NCI-H1048 (cell line): ENCODE measurements at regions not wholly inside any gene's neighbourhood (a gene's known extent, or its start where the extent isn't known, plus 50 kb on each side); places are given as distances from the start of the nearest gene placed in this dataset.

Experiments used
- DNase-seq: peaks from one replicate; lab custom pipeline; 2025; lab: John Stamatoyannopoulos, UW

DNA sequence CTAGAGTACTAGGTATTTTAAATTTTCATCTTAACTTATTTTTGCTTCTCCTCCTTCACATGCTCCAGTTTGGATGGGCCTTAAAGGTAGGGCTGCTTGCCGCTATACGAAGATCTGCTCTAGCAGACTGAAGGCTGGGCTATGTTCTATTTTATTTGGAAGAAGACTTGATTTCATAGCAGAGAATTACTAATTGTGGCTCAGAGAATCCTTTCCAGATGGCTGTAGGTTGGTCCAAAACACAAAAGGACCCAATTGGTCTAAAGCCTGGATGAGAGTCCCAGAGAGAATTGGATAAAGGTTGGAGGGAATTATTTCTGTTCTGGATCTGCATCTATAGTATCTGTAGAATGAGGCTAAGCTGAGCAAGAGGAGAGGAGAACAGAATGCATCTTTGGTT lies 719.4 kb upstream of the PTBP2 start:
- DNase-seq, result no peak

DNA sequence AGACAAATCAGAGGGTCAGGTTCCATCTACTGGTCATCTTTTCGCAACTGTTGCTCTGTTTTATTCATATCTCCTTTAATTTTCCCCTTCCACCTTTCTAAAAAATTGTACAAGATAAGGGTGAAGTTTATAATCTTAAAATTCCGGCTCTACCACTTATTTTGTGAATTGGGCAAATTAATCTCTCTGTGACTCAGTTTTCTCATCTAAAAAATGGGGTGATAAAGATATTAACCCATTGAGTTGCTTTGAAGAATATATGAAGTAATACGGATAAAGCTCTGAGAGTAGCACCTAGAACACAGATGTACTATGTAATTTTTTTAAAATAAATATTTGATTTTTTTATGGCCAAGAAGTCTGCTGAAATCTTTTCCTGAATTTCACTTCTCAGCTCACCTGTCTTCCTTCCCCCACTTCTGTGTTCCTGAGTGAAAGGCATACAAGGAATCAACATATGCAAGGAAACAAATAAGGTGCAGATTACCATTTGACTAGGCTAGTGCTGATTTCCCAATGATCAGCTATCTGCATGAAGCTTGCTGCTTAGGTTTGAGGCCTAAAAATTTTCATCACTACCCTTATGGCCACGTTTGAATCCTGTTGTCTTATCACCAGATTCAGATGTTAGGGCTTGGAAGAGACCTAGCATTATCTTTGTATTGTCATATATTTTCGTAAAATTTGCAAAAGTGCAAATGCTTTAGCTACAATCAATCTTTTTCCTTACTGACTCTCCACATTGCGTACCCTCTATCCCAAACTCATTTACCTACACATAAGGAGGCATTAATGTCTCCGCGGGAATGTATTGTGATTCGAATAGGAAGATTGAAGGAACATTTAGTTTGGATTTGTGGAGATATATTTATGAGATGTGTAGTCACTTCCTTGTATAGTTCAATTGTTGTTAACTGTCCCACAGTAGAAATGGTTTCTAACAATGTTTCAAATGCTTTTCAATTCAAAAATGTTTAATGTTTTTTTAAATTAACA lies 718.3 kb upstream of the PTBP2 start:
- no peak for DNase-seq

DNA sequence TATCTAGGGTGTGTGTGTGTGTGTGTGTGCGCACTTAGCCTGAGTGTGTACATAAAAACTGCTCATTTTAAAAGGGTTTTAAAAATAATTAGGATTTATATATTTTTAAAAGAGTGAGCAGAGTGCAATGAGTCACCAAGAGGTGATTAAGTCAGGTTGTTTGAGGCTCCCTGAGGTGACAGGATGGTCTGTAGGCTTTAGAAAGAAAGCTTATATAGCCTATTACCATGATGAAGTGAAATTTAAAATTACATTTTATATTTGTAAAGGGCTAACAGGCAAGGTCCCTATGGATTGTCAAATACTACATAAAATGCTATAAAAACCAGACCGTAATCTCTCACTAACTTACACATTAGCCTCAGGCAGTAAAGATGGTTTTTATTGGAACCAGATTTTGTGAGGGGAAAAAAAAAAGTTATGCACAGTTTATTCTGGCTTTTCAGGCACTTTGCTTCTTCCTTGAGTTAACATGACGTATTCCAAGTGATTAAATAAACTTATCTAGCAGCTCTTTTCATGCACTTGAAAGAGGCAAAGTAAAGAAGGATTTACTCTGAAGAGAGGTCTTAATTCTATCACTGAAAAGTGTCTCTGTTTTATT lies 711.7 kb upstream of the PTBP2 start:
- no peak for DNase-seq

DNA sequence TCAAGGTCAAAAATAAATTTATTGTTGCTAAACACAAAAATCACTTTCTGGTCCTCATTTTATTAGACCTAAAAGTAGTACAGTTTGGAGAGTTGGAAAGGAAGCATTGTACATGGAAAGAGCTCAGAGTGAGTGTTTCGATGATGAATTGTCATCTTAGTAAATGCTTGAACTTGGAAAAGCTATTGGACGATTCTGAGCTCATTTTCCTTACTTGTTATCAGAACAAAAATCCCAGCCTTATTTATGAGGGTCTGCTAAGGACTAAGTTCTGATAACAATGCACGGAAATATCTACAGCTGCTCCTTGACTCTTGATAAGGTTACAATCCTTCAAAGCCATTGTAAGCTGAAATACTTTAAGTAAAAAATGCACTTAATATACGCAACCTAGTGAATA lies 710.0 kb upstream of the PTBP2 start:
- DNase-seq, result no peak

DNA sequence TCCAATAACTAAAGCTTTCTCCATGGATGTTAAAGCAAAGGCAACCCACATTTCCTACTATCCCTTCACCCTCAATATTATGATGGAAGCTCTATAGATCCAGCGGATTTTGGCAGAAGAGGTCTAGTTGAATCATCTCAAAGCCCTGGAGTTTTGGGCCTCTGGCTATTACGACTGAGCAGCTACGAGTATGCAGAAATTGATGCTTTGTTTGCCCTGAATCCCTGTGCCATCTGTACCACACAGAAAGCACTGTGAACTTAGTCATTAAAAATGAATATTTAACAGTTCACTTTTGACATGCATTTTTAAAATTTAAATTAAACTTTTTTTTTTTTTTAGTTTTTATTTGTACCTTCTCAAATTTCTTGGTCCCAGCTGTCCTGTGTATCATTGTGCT lies 705.4 kb upstream of the PTBP2 start:
- no peak for DNase-seq

DNA sequence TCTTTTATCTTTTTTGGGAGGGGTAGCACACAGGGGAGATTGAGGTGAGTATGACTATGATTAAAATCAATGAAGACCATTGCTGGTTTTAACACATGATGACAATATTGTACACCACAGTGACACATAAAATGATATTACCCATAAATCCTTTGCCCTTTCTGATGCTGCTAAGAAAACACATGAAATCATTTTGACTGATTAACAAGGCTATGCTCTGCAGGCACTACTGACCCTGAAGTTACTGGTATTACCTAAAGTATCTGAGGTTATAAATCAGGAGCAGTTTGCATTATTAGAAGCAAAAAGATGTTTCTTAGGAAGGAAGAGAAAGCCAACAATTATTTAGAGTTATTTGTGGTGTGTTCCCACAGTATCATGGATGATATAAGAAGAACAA lies 701.2 kb upstream of the PTBP2 start:
- DNase-seq, result no peak

DNA sequence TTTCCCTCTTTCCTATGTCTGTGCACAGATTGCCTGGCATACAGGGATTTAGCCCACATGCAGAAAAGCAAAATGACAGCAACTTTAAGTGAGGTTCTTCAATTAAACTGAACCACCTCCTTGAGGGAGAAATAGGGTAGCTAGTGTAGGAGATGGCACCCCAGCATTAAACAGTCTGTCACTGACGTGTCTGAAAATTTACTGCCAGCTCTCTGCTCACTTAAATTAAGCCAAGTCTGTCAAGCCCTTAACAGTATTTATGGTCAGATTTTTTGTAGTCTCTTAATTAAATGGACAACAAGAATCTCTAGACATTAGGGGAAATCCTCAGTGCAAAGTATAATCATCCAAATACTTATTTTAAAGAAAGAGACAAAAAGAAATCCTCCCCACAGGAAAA lies 696.5 kb upstream of the PTBP2 start:
- no peak for DNase-seq

DNA sequence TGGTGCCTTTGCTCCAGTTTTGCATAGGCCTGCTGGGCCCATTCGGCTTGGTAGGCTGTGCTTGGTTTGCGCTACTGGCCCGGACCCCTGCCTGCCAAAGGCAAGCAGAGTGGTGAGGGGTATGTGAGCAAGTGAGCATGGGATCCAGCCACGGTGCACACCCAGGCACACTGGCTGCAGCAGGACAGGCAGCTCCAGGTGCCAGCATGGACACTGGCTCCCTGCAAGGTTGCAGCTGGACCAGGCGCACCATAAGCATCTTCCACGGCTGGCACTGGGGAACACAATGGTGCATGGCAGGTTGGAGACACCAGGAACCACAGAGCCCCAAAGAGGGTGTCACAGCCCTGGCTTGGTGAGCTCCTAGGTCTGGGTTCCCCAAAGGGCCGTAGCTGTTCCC lies 693.5 kb upstream of the PTBP2 start:
- DNase-seq, result no peak

DNA sequence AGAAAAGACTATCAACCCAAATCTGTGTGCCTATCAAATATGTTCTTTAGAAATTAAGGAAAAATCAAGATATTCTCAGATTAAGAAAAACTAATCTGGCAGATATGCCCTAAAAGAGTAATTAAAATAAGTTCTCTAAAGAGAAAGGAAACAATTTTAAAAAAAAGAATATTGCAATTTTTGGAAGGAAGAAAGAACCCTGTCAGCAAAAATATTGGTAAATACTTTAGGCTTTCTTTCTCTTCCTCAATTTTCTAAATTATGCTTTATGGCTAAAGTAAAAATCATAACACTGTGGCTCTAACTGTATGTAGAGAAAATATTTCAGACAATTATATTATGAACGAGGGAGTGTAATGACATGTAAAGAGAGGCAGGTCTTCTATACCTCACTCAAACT lies 691.3 kb upstream of the PTBP2 start:
- no peak for DNase-seq

DNA sequence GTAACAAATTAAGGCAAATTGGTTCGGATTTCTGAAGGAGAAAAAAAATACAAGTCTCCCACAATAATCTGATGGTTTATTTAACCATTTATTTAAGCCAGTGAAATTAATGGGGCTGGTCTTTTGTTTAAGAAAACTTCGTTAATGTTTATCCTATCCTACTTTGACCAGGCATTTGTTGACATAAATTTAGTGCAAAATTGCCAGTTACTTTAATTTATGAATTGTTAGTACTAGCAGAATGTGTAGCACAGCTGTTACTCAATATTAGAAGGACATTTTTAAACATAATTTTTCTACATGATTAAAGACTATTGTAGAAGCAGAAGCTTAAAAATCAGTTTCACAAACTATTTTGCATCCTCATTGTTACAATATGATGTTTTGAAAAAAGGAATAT lies 687.6 kb upstream of the PTBP2 start:
- no peak for DNase-seq

DNA sequence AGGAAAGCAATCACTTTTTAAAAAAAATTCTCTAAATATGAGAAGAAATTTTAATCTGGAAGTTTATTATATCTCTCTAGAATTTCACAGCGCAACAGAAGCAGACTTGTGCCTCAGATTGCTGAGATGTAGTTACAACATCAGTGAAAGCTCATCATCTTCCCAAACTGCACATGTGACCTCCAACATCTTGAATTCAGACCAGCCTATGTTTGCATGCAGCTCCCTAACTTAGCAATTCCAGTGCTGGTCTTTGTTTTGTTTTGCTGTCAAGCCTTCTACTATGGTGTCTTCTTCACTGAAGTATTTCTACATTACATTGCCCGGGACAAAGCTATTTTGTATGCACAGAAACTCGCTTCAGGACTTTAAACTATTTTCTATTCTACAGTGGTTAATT lies 684.8 kb upstream of the PTBP2 start:
- DNase-seq, result no peak

DNA sequence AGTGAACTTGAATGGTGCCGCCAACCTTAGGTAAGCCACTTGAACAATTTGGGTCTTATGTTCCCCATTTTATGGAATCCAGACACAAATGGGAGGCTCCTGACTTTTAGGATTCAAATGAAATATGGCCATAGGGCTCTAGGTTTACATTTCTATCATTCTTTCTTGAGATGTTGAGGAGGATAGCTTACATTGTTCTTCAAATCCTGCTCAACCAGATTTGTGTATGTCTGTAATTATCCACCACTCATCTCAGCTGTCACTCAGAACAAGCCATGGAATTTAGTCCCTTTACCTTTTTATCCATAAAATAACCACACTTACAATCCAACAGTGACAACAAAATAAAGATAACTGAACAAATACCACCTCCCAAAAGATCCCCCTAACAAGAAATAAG lies 682.9 kb upstream of the PTBP2 start:
- DNase-seq, result no peak

DNA sequence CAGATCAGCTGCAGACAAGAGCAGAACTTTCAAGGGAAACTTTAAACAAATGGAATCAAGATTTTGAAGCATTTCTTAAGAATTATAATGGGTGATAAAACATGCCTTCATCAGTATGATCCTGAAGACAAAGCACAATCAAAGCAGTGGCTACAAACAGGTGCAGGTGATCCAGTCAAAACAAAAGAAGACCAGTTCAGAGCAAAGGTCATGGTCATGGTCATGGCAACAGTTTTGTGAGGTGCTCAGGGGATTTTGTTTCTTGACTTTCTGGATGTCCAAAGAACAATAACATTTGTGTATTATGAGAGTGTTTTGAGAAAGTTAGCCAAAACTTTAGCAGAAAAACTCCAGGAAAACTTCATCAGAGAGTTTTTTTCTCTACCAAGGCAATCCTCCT lies 681.7 kb upstream of the PTBP2 start:
- no peak for DNase-seq

DNA sequence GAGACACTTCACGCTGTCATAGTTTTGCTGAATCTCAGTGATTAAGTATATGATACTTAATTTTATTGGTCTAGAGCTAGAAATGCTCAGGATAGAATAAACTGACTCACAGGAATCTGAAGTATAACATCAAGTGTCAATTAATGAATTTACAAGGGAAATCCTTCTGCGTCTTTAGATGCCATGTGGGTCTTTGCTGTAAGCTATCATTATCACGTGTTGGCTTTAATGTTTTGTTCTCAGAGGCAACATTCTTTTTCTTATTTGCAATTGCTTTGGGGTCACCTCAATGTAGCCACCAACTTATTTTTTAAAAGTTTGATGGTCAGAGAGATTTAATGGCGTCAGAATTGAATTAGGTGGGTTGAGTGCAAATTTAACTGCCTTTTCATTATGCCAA lies 680.1 kb upstream of the PTBP2 start:
- no peak for DNase-seq

DNA sequence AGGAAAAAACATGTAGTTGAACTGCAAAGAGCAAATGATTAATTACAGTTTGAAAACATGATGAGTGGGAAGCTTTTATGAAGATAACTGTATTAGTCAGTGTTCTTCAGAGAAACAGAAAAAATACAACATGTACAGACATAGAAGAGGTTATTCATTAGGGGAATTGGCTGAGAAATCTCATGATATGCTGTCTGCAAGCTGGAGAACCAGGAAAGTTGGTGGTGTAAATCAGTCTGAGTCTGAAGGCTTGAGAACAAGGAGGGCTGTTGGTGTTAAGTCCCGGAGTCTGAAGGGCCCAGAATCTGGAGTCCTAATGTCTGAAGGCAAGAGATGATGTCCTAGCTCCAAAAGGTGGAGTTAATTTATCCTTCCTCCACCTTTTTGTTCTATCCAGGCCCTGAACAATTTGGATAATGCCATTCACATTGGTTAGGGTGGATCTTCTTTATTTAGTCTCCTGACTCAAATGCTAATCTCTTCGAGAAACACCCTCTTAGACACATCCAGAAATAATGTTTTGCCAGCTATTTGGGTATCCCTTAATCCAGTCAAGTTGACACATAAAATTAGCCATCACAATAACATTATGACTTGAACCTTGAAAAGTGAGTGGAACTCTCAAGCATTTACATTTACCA lies 672.9 kb upstream of the PTBP2 start:
- DNase-seq, result no peak

DNA sequence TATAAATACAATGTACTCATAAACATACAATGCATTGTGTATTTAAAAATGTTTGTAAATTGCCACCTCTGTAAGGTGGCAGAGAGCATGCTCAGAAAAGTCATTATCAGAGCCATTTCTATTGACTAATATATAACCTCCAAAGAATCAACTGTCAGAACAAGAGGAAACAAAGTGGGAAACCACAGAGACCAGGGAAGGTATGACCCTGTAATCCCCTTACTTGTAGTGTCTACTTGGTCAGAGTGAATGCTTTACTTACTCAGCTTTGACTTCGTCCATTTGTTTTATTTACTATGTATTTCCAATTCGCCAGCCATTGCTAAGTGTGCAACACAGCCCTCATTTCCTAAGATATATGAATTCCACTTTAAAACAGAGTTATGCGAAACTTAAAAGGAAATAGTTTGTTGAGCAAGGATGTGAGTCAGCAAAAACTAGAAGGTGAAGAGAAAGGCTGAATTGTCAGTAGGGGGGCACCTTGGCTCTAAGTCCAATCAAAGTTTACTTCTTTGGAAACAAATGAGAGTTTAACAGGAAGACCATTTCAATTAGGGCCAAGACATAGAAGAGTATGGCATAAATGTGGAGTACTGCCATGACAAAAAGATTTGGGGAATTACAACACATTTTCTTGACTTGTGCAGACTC lies 671.7 kb upstream of the PTBP2 start:
- no peak for DNase-seq

DNA sequence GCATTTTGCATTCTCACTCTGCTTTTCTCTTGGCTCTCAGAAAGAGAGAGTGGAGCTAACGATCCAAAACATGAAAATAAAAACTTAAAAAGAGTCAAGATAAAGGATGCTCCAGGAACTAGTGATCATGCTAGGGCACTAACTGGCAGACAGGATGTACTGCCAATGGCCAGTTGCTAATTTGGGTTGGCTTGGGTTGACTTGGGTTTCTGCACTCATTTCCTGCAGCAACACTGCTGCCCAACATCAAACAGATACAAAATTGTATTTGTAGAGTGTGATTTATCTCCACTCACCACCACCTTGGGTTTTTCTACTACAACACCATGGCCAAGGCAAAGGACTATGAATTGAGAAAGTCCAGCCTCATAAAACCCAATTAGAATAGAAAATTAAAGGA lies 662.3 kb upstream of the PTBP2 start:
- no peak for DNase-seq

DNA sequence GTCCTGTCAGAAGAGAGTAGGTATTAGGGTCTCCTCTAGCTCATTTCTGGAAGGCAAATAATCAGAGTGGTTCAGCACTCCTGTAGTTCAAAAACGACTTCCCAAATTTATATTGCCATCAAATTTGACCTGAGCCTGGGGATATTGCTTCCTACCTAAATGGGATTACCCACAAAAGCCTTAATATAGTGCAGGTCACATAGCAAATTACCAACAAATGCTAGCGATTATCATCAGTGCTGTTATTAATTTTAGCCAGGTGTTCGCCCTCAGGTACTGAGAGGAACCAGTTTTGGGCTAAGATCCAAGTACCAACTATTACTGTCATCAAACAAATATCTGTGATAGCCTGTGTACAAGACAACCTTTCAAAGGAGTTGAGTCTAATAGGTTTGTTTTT lies 661.8 kb upstream of the PTBP2 start:
- no peak for DNase-seq

DNA sequence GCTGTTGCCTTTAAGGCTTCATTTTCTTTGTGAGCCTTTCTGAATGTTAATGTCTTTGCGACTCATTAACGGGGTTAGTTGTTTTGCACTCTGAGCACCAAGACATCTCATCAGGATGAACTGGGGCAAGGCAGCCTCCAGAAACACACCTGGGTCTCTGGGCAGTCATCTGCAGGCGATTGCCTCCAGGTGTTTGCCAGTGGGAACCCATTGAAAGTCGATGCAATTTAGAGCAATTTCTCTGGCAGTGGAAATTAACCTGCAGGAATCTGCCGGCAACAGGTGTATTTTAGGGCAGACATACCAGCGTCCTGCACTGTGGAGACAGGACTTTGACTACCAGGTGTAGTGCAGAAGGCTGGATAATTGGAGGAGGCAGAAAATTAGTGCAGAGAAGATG lies 661.0 kb upstream of the PTBP2 start:
- no peak for DNase-seq

DNA sequence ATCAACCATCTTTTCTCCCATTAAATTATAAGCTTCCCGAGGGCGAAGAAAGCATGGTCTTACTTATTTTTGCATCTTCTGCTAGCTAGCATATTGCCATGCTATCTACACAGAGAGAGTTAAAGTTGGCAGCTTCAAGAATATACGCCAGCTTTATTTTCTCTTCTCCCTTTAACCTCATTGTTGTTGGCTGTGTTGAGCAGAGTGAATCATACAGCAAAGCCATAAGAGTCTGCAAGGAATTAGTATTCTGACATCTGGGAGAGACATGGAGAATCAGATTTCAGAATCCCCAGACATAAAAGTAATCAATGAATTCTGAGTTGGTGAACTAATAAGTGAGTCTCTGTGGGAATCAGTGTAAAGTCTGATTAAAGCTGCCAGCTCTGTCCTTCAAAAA lies 649.6 kb upstream of the PTBP2 start:
- DNase-seq, result no peak

DNA sequence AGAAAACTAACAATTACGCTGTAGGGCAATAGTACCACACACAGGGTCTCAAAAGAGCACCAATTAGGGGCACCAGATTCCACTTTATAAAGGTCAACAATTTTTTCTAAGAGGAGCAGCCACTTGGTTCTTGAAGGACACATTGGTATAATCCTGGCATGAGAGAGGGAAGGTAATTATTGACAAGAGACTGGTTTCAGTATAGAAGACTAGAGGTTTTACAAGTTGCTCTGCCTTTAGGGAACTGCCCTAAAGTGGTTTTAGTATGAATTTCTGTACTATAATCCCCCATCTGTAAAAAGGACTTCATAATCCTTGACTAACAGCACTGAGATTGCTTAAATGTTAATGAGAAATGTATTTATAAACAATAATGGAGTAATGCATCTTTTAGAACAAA lies 648.5 kb upstream of the PTBP2 start:
- no peak for DNase-seq

DNA sequence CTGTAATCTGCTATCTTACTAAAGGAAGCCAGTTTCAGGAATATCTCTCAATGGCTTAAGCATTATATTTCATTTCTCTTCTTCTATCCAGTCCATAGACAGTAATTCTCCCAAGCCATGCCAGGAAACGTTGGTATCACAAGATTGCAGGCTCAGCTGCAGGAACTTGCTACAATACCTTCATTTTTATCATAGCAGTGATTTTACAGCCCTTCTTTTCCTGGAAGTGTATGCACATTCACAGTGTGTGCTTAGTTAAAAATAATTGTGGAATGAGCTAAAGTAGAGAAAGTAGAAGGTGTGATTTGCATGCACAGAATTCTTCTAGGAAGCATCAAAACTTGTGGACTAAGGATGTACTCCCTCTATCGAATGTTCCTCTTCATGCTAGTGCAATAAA lies 647.2 kb upstream of the PTBP2 start:
- no peak for DNase-seq
